ENCODE measurements at regions not wholly inside any gene's neighbourhood (a gene's known extent, or its start where the extent isn't known, plus 50 kb on each side); places are given as distances from the start of the nearest gene placed in this dataset.

DNA sequence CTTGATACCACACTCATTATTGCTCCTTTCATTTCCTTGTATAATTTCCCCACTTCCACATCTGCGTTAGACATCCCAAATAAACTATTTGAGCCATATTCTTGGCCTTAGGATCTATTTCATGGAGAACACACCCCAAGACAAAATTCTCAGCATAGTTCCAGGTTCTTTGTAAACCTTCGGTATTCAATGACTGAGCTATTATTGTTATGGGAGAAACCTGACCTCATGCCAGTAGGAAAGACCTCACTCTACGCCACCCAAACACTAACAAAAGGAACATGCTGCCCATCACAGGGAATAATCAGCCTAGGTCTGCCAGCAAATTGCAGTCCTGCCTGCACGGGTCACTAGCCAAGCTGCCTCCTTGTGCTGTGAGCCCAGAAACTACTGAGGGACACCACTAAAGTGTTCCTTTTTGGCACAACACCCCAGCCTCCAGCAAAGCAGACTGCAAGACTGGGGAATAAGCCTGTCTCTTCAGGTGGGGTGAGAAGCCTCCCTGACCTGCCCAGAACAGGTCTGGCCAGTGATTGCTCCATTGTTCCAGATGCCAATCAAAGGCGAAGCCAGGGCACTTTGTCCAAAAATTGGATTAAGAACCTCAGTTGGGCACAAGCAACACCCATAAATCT lies 371.8 kb downstream of the MAFB start (continued):
- TF ChIP-seq BRCA1 (IDR thresholded peaks at IDR 0.05; ENCODE audit: low read depth, low read length) (no peak), POLR2A (IDR thresholded peaks at IDR 0.05; ENCODE audit: control extremely low read depth in 1 of 2, low read depth in 2 of 2, low read length in 2 of 2) (no peak), JUND (IDR thresholded peaks at IDR 0.05; ENCODE audit: low read length) (no peak), TCF12 (IDR thresholded peaks at IDR 0.05; ENCODE audit: low read depth, low read length) (no peak), KDM5A (IDR thresholded peaks at IDR 0.05; ENCODE audit: low read length) (no peak), SIX5 (IDR thresholded peaks at IDR 0.05; ENCODE audit: low read depth, low read length) (no peak), JUN (IDR thresholded peaks at IDR 0.05; ENCODE audit: low read depth, low read length) (no peak), POLR2AphosphoS5 (IDR thresholded peaks at IDR 0.05; ENCODE audit: low read depth, low read length) (no peak)
- TF ChIP-seq, protein P1, sequence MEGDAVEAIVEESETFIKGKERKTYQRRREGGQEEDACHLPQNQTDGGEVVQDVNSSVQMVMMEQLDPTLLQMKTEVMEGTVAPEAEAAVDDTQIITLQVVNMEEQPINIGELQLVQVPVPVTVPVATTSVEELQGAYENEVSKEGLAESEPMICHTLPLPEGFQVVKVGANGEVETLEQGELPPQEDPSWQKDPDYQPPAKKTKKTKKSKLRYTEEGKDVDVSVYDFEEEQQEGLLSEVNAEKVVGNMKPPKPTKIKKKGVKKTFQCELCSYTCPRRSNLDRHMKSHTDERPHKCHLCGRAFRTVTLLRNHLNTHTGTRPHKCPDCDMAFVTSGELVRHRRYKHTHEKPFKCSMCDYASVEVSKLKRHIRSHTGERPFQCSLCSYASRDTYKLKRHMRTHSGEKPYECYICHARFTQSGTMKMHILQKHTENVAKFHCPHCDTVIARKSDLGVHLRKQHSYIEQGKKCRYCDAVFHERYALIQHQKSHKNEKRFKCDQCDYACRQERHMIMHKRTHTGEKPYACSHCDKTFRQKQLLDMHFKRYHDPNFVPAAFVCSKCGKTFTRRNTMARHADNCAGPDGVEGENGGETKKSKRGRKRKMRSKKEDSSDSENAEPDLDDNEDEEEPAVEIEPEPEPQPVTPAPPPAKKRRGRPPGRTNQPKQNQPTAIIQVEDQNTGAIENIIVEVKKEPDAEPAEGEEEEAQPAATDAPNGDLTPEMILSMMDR (IDR thresholded peaks at IDR 0.05; ENCODE audit: control extremely low read depth in 1 of 3, insufficient read depth in 1 of 3, low read depth in 1 of 3, low read length in 3 of 3) = no peak
